Suprapubic skin (tissue), 4 donors: ENCODE measurements at regions not wholly inside any gene's neighbourhood (a gene's known extent, or its start where the extent isn't known, plus 50 kb on each side); places are given as distances from the start of the nearest gene placed in this dataset.

Experiments
- EP300 ChIP-seq: sonication (generic); formaldehyde crosslinking; IDR thresholded peaks from one replicate; pipeline ENCODE4 v1.6.1; 2017; ENCODE audit warnings: antibody characterized with exemption
- POLR2A ChIP-seq, 2 donors: fragments of 450-650 bp; IDR thresholded peaks; one replicate each; pipeline ENCODE4 v1.6.1; 2017; ENCODE audit warnings: antibody characterized with exemption in 2 of 2, mild to moderate bottlenecking in 2 of 2, moderate library complexity in 2 of 2
- POLR2AphosphoS5 ChIP-seq, 3 donors: sonication (generic); formaldehyde crosslinking; IDR thresholded peaks; one replicate each; pipeline ENCODE4 v1.6.1; 2017; ENCODE audit warnings: antibody characterized with exemption in 3 of 3
- TF ChIP-seq, protein P1 (sequence below), 2 donors: fragments of 200-600 bp in 1 of 2; fragments of 450-650 bp in 1 of 2; sonication (generic) in 1 of 2; IDR thresholded peaks; one replicate each; pipeline ENCODE4 v1.5.1; 2016 to 2019; ENCODE audit warnings: antibody characterized with exemption in 2 of 2, mild to moderate bottlenecking in 1 of 2, moderate library complexity in 1 of 2

DNA sequence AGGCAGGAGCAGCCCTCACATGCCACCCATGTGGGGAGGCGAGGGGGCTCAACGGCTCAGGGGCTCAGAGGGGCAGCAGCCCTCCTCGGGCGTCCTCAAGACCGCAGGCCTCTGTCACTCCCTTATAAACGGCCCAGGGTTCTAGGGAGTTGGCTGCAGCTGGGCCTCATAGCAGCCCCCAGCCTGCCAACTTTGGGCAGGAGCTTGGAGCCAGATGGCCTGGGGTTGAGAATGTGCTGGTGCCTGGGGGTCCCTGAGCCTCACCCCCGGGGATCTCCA lies 51.0 kb upstream of the RNU6ATAC start:
- TF ChIP-seq, protein P1, sequence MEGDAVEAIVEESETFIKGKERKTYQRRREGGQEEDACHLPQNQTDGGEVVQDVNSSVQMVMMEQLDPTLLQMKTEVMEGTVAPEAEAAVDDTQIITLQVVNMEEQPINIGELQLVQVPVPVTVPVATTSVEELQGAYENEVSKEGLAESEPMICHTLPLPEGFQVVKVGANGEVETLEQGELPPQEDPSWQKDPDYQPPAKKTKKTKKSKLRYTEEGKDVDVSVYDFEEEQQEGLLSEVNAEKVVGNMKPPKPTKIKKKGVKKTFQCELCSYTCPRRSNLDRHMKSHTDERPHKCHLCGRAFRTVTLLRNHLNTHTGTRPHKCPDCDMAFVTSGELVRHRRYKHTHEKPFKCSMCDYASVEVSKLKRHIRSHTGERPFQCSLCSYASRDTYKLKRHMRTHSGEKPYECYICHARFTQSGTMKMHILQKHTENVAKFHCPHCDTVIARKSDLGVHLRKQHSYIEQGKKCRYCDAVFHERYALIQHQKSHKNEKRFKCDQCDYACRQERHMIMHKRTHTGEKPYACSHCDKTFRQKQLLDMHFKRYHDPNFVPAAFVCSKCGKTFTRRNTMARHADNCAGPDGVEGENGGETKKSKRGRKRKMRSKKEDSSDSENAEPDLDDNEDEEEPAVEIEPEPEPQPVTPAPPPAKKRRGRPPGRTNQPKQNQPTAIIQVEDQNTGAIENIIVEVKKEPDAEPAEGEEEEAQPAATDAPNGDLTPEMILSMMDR (IDR thresholded peaks at IDR 0.05), result no peak
- TF ChIP-seq POLR2A (IDR thresholded peaks at IDR 0.05) (no peak), POLR2AphosphoS5 (IDR thresholded peaks at IDR 0.05) (no peak), EP300 (no peak)
